ENCODE measurements at regions not wholly inside any gene's neighbourhood (a gene's known extent, or its start where the extent isn't known, plus 50 kb on each side); places are given as distances from the start of the nearest gene placed in this dataset.
"Not testable (repeated sequence)": the region's sequence is repeated elsewhere in the genome, so short reads cannot be mapped to it uniquely, and the experiment has no call there.

DNA sequence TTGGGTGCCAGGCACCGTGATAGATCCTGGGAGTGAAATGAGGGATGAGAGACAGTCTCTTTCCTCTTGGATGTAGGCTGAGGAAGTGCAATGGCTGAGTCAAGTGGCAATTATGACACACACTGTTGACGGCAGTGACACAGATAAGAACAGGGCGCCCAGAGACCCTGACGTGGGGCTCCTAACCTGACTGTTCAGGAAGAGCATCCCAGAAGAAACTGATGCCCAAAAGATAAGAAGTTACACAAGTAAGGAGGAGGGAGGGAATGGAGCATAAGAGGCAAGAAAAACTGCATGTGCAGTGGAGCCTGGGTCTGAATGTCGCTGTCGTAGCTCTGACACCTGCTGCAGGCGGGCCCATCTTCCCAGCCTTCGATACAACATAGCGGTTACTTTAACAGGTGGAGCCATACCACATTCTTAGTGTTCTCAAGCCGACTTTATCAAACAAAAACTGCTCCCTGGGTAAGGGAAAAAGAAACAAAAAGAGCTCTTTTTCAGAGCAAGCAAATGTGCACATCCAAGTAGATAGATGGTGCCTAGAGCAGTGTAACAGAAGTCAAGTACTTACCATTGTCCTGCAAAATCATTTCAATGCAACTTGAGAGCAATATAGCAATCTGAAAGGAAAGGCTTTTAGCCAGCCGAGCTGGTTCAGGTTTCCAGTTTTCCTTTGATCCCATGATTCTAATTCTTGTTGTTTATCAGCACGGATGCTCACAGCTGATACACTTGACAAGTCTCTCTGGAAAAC, 463.9 kb upstream of the JARID2 start:
- DNase-seq: no peak

DNA sequence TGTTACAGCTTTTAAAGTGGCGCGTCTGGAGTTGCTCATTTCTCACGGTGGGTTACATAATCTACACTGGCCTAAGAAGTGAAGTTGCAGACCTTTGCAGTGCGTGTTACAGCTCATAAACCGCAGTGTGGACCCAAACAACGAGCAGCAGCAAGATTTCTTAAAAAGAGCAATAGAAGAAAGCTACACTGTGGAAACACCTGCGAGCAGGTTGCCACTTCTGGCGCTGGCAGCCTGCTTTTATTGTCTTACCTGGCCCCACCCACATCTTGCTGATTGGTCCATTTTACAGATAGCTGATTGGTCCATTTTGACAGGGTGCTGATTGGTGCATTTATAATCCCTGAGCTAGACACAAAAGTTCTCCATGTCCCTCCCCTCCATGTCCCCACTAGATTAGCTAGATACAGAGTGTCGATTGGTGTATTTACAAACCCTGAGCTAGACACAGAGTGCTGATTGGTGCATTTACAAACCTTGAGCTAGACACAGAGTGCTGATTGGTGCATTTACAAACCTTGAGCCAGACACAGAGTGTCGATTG, 462.9 kb upstream of the JARID2 start:
- not testable (repeated sequence) for DNase-seq

DNA sequence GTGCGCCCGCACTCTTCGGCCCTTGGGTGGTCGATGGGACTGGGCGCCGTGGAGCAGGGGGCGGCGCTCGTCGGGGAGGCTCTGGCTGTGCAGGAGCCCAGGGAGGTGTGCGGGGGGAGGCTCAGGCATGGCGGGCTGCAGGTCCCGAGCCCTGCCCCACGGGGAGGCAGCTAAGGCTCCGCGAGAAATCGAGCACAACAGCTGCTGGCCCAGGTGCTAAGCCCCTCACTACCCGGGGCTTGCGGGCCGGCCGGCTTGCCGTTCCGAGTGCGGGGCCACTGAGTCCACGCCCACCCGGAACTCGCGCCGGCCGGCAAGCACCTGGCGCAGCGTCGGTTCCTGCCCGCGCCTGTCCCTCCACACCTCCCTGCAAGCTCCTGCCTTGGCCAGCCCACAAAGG, 462.3 kb upstream of the JARID2 start:
- no peak for DNase-seq

DNA sequence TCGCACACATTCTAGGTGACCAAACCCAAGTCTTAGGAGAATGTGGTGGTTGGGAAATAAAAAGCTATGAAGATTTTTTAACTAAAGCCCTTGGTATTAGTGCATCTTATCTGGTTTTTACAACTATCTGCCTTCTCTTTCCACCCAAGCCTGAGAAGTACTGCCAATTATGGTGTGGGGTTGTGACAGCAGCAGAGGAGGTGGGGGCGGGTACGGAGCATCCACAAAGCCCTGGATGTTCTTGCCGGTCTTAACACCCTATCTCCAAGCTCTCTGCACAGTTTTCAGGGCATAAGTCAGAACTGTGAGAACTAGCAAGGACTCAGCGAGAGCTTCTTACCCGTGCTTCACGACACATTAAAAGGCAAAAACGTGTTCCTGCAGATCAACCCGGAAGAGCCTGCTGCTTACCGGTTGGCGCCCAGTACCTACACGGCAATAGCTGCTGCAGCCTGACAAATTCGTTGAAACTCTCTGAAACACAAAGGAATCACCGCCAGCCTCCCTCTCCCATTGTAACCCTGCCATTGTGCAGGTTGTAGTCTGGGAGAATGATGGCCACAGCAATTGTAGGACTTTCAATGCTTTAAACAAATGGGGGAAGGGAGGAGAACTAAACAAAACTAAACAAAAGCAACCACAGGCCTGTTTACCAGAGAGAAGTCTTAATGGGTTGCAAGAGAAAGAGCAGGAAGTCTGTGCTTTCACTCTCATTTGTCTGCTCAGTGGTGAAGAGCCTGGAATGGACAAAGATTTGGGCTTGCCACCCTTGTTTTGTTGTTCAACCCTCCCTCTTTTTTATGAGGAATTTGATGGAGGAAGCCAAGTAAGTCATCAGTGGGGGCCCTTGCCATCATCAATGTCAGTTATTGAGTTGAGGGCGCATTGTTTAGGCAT, 461.0 kb upstream of the JARID2 start:
- DNase-seq: no peak

DNA sequence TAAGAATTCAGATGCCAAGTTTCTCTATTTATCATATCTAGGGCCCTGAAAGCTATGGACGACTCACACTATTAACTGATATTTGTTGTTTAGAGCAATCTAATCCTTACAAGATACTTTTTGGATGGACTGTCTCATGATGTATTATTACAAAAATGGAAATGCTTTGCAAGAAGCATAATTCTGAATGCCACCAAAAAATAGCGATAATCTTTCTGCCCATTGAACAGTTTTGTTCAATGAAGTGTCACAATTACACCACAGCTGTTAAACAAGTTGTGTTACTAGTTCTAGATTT, 460.4 kb upstream of the JARID2 start:
- no peak for DNase-seq

DNA sequence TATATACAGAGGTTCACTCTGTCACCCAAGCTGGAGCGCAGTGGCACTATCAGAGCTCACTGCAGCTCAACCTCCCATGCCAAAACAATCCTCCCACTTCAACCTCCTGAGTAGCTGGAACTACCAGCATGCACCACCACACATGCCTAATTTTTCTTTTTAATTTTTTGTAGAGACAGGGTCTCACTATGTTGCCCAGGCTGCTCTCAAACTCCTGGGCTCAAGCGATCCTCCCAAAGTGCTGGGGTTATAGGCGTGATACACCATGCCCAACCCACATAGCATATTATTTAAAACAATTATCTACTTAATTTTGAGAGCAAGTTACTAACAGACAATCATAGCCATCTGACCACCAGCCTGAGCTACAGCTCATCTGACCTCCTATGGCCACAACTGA, 459.9 kb upstream of the JARID2 start:
- no peak for DNase-seq

DNA sequence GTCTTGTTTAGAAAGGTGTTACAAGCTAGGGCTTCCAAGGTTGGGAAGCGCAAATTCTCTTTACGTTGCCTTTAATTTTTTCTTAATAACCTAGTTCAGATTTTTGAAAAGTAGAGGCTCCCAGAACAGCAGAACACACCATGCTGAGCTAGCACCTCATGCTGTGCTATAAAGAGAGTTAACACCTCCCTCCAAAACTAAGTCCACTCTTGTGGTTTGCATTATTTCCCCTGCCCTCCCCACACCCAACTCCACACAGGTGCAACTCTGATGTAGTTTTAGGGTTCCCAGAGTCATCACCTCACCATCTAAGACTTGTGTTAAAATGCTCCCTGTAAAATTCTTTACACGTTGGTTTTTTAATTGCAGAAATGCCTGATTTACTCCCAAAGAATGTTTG, 459.4 kb upstream of the JARID2 start:
- DNase-seq: no peak

DNA sequence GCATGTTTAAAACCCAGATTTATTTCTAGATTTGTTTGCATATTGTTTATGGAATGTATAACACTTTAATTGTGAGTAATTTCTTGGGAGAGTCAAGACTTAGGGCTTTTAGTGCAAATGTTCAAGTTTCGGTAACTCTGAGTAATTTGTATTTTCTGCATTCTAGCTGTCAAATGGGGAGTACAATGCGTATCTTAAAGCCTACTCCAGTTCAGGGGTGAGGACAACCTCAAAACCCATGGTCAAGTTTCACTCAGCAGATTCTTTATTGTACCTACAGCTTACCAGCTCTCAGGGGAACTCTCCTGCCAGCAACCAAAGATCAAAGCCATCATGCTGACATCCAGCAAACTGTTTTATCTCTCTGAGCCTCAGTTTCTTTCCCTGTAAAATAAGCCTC, 458.6 kb upstream of the JARID2 start:
- DNase-seq: no peak

DNA sequence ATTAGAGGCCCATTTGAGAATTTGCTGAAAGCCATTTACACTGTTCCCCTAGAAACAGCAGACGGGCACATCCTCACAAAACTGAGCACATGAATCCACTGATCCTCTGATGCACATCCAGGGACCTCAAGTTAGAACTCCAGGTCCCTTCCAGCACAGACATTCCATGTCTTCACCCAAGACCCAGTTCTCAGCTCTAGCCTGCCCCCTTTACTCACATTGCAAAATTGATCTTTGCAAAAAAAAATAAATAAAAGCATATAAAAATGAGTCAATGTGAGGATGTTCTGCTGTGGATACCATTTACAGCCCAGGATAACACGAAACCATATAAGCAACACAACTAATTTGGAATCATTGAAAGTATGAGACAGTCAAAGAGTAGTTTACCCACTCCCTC, 458.2 kb upstream of the JARID2 start:
- DNase-seq: no peak

DNA sequence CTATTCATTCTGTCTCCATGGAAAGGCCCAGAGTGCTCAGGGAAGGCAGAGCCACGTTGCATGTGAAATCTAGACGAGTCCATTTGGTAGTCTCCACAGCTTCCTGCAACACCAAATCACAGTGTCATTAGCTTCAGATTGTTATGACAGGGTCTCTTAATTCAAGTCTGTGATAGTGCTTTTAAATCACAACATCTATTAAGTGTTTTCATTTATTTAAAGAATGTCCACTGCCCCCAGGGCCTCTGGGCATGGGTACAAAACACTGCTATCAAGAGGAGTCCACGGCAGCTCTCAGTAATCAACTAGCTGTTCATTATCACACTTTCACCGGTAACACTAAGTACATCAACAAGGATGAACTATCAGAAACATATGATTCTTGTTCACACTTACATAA, 455.9 kb upstream of the JARID2 start:
- no peak for DNase-seq

DNA sequence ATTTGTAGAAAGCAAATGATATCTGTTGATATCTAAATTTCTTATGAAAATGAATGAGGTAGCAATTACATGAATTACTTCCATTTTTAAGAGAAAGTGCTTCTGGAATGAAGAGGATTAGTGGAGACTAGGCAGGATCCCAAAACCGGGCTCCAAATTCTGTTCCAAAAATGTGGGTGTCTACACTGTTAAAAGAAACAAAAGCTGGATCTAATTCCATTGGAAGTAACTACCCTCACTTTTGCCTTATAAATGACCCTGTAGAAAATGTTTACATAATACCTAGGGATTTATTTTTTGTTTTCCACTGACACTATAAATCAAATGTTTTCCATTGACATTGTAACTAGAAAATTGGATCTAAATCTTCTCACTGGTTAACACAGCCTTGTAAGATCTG, 454.9 kb upstream of the JARID2 start:
- DNase-seq: no peak

DNA sequence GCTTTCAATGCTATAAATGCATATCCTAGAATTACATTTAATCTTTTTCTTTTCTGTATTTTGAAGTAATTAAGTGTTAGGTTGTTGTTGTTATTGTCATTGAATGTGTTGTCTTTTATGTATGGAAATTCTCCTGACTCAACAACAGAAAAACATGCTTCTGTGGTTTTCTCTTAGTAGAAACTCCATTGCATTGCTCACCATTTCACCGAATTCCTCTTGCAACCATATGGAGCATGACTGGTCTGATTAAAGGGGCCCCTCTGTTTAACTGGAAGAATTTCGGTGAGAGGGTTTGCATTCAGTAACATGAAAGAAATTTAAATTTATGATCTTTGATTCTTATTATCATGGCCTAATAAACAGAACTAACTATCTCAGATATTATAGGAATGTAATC, 454.3 kb upstream of the JARID2 start:
- no peak for DNase-seq

DNA sequence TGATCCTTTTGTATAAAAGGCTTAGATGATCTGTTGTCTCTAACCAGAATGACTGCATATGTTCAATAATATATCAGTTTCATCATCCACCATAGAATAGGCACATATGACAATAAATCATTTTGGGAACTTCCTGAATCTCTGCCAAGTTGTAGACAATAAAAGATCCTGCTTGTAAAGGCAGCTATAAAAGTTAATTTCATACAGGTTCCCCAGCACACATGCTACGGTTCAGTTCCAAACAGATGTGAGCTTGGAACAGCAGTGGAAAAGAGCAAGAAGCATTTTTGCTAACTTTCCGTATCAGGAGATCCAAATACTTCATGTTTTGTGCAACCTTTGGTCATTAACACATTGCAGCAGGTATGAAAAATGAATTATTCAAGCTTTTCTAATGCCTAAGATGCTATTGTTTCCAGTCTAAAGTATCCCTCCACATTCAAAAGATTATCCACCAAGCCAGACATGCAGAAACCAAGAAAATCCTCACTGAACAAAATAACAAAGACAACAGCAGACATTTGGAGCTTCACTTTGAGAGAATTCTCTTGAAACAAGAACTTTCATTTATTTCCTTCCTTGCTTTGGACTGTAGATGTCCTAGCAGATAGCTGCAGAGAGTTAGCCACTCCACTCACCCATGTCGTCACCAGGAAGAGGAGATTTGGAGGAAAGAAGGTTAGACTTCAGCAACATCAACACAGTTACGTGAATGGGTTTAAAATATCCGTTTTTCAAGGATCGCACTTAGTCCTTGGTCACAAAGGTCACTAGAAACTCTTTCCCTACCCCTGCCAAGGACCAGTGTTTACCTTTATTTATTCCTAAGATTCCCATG, 453.5 kb upstream of the JARID2 start:
- no peak for DNase-seq

DNA sequence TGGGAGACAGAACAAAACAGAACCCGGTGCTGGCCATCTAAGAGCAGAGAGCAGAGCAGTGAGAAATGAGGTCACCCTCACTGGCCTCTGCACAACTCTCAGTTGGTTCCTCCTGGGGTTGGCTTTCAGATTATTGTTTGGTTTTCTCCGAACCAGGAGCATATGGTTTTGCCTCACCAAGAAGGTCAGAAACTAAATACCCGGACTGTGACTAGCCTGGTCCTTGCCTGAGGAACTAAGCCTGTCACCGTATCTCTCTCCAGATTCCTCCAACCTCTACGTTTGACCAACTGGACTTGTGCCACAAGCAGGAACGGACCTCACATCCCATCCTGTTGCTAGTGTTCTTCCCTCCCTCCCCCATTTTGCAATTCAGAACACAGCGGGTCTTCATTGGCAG, 450.4 kb upstream of the JARID2 start:
- no peak for DNase-seq

DNA sequence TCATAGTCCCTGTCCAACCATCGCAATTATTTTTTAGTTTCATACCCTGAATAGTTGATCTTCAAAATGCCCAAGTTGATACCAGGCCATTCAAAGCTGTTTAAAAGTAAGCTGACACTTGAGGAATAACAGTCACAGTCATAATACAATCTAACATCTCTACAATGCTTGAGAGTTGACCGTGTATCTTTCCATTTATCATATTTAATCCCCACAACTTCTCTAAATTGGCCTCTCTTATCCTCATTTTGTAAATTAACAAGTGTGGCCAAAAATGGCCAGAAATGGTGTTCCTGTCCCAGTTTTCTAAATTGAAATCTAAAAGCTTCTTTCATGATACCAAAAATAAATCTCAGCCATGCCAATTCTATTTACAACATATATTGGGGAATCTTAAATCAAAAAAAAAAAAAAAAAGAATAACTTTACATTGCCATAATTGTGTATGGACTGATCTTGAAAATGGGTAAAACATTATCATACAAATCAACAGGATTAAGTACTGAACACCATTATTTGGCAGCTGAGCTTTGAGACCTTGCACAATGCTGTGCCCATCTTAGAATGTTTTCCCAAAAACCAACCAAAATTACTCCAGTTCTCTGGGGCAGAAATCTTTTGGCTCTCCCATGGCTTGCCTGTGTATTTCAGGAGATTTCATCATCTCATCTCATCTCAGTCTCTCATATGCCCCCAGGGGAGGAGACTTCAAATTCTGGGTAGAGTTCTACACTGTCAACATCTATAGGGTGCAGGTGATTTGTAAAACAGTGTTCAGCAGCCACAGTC, 448.7 kb upstream of the JARID2 start:
- no peak for DNase-seq

DNA sequence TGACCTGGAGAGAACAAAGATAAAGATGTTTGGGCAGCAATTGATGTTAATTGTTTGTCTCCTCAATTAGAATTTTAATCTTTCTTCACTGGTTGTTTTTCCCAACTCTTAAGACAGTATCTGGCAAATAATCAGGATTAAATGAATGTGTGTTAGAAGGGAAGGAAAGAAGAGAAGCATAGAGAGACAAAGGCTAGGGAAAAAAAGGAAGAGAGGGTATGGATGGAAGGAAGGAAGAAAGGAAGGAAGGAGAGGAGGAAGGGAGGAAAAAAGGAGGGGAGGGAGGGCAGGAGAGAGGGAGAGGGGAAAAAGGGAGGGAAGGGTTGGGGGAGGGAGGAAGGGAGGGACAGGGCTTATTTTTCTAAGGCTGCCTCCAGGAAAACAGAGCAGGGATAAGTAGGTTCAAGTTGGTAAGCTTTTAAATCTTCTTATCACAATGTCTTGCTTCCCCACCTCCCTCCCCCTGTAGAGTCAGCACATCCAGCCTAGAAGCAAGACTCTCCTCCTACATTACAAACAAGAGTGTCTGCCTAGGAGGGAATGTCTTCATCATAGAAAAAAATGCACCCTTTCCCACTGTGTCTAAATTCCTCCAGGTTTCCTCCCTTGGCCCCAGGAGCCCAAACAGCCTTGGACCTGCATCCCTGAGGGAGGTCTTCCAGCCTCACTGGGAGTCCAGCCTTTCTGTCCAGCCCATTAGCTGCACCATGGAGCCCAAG, 447.8 kb upstream of the JARID2 start:
- DNase-seq: no peak

DNA sequence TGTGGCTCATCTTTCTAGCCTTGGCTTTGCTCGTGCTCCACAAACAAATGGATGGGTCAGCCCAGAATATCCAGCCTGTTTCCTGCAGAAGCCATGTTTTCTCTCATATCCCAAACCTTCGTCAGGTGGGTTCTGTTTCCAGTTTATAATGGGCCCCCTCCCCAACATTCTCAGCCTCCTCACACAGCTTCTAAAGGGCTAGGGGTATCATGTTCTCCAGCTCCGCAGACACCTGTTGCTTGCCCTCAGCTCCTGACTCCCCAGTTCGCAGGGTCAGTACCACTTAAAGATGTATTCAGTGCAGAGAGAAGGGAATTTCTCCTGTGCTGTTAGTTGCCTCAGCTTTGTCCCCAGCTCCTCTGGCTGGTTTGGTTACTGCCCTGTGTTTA, 447.3 kb upstream of the JARID2 start:
- DNase-seq: no peak

DNA sequence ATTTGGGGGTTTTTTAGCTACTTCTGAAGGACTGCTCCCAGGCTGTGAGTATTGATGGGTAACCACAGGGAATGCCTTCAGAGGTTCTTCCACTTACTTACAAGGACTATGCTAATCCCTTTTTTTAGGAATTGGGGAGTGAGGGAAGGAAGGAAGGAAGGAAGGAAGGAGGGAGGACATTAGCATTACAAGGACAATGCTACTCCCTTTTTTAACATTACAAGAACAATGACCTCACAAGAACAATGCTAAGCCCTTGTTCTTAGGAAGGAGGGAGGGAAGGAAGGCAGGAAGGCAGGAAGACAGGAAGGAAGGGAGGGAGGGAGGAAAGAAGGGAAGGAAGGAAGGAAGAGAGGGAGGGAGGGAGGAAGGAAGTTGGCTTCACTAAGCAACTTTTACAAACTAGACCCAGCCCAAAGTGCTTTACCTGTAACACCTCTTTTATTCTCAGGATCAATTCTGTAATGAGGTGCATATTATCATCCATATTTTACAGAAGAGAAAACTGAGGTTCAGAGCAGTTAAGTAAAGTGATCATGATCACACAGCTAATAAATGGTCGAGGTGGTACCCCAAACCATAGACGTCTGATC, 446.8 kb upstream of the JARID2 start:
- no peak for DNase-seq

DNA sequence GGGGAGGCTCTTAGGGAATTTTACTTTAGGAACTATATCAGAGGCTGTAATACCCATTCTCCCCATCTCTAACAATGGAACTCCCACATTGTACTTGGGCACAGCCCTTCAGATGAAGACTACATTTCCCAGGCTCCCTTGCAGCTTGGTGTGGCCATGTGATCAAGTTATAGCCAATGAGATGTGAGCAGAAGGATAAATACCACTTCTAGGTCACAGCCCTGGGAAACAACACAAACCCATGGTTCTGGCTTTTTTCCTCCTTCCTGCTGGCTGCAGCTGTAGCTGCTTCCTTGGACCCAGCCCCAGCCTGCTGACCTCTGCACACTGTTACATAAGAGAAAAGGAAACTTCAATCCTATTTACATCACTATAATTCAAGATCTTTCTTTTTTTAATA, 445.9 kb upstream of the JARID2 start:
- no peak for DNase-seq

DNA sequence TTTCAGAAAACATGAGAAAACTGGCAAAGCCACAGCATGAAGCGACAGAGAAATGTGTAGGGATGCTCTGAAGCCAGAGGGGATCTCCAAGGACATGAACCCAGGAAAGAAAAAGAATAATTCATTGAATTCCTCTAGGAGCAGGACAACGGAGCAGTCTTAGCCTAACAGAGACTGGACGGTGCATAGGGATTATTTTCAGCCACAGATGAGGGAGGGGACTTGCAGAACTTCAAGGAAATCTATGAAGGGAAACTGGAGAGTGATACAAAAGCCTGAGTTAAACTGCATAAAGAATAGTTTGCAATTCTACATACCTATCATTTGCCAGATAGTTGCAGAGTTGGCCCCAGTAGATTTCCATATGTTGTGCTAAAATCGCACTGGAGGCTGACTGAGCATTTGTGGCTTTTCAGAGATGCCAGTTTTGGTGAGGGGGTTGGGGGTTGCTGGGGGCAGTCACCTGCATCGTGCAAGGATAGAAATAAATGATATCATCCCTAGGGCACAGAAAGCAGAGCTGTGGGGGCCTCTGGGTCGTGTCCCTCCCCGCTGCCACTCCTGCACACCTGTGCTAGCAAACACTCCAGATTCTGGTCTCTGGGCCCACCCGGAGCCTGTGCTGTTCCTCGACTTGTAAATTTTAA, 443.2 kb upstream of the JARID2 start:
- DNase-seq: no peak
